Colon (tissue), 2 donors: ENCODE measurements at regions not wholly inside any gene's neighbourhood (a gene's known extent, or its start where the extent isn't known, plus 50 kb on each side); places are given as distances from the start of the nearest gene placed in this dataset.
"Not testable (repeated sequence)": the region's sequence is repeated elsewhere in the genome, so short reads cannot be mapped to it uniquely, and the experiment has no call there.

Experiments used
- FAIRE-seq: peaks from 2 replicates; lab custom pipeline; 2012; peaks lifted over from hg19 to GRCh38; lab: Jason Lieb, UNC
- donor health status: control.
- donor health status: control.

GRCh38 chr12:92061061-92061460, 84.6 kb downstream of the BTG1 start:
- FAIRE-seq, result no peak

DNA sequence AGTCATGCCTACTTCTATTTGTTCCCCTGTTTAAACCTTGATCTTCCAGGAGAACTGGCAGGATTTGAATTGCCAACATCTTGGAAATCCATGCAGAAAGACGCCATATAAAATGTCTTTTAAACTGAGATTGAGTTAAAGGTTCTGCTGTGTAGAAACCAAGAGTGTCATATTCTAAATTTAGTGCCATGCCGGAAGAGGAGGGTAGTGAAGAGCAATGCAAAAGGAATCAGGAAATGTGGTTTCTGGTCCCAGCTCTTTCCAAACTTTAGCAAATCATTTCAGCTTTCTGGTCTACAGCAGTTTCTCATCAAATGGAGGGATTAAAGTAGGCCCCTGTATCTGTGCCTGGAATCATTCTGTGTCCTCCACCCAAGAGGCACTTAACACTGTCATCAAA, 85.7 kb downstream of the BTG1 start:
- no peak for FAIRE-seq

GRCh38 chr12:92058664-92059063, 87.0 kb downstream of the BTG1 start:
- FAIRE-seq, result no peak

- not testable (repeated sequence) for FAIRE-seq
These were observed 88.9 kb downstream of the BTG1 start for GRCh38 chr12:92056756-92057155.

DNA sequence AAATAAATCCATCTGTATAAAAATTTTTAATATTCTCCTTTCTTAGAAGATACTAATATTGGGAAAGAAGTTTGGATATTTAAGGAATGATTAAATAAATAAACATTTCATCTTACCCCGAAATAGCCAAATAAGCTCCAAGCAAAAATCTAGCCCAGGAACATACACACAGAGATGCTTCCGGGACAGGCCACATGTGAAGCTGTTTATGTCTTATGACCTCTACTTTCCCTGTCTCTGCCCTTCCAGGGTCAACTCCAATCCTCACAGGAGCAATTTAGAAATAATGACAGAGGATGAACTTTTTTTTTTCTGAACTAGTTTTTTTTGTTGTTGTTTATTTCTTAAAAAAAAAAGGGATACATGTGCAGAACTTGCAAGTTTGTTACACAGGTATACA, 89.4 kb downstream of the BTG1 start:
- FAIRE-seq, result no peak

GRCh38 chr12:92055877-92056276, 89.8 kb downstream of the BTG1 start:
- FAIRE-seq, result peak; percentile 72

- no peak for FAIRE-seq
These were observed 94.2 kb downstream of the BTG1 start for GRCh38 chr12:92051441-92051840.

DNA sequence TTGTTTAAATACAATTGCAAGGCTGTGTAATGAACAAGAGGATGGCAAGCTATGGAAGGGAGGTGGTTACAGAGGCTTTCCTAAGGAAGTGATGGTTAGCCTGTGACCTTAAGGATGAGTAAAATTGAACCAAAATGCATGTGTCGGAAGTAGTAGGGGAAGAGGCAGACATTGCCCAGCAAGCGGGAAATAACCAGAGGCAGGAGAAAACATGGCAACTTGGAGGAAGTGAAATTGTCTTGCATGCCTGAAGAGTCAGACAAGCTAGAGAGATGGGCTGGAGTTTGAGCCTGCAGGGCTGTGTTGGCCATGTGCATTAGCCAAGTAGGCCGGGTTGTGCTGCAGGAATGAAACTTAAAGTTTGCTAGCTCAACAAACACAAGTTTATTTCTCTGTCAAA, 96.2 kb downstream of the BTG1 start:
- FAIRE-seq, result no peak

DNA sequence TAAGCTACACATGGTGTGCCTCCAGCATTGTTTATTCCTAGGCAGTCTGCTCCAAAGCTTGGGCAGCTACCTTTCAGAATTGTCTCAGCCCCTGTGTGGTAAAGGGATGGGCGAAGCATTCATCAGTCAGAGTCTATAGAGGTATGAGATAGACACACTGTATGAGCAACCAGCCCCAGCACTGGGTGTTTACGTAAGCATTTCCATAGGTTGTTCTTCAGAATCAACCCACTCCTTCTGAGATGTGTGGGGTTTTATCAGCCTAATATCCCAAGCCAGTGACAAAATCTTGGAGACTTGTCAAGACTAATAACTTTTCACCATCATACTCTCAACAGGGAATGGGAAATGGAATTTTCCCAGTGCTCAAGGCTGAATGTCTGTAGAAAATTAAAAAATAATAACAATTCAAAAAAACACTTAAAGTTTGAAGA, 98.2 kb downstream of the BTG1 start:
- no peak for FAIRE-seq

GRCh38 chr12:92046557-92047392, 98.9 kb downstream of the BTG1 start:
- FAIRE-seq, result no peak

DNA sequence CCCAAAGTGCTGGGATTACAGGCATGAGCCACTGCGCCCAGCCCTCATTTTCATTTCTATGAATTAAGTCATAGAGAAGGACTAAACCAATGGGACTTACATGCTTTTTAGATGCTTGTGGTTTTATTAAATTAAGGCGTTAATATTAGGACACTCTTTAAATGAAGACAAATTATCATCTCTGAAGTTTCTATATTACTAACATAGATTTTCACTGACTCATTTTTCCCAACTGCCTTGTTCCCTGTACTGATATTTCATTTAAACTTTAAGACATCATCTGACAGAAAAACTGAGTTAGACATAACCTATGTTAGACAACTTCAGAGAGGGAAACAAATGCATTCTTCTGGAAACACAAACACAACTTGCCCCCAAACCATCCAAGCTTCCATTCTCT, 99.8 kb downstream of the BTG1 start:
- FAIRE-seq, result no peak

DNA sequence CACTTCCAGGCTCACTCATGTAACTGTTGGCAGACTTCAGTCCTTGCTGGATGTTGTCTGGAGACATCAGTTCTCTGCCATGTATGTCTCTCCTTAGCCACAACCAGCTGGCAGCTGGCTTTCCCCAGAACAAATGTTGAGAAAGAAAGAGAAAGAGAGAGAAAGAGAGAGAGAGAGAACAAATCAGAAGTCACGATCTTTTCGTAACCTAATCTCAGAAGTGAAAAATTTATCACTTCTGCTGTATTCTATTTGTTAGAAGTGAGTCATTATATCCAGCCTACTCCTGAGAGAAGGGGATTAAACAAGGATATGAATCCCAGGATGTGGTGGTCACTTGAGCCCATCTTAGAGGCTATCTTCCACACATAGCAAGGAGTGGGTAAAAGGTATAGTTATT, 101.2 kb downstream of the BTG1 start:
- no peak for FAIRE-seq

DNA sequence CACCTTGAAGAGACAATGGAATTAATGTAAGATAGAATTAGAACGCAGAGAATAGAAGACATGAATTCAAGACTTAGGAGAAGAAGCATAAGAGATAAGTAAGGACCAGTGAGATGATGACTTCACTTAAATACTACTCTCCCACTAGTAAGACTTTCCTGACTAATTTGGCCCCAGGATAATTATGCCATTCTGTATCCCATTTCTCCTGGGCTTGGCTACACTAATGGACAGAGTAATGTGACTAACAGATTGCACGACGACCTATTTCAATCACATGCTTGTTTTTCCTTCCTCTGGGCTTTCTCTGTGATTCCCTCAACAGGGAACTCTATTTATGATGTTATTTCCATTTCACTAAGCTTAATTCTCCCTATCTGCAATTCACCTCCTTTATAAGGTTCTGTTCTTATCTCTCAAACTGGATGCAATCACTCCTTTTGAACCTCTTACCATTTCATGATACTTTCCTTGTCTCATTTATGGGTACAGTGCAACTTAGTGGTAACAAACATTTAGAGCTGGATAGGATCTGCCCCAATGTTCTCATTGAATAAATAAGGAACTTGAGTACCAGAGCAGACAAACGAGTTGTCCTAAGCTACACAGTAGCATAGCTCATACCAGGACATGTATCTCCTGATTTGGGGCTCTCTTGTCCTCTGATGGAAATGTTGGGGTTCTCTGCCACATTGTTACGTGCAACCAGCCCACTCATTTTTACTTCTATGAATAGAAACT, 102.7 kb downstream of the BTG1 start:
- FAIRE-seq, result no peak

GRCh38 chr12:92041742-92042141, 103.9 kb downstream of the BTG1 start:
- no peak for FAIRE-seq

- no peak for FAIRE-seq
These were observed 106.6 kb downstream of the BTG1 start for GRCh38 chr12:92039046-92039445.

DNA sequence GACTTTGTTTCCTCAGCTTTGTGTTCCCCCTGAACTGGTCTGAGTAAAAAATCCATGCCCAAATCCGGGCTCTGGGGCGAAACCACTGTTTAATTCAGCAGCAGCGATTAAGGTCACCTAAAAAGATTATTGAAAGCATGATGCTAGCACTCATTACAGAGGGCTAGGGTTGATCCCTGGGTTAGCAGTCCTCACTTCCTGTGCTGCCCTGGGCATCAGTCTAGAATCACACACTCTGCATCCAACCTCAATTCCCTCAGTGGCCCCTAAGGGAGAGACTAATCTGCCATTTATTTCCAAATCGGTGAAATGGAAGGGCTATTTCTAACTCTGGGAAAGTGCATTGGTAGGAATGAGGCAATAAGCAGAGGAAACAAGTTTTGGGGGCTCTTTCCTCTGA, 107.2 kb downstream of the BTG1 start:
- FAIRE-seq, result no peak

- FAIRE-seq, result no peak
These were observed 108.7 kb downstream of the BTG1 start for GRCh38 chr12:92036771-92037453.

GRCh38 chr12:92036061-92036620, 109.5 kb downstream of the BTG1 start:
- no peak for FAIRE-seq

DNA sequence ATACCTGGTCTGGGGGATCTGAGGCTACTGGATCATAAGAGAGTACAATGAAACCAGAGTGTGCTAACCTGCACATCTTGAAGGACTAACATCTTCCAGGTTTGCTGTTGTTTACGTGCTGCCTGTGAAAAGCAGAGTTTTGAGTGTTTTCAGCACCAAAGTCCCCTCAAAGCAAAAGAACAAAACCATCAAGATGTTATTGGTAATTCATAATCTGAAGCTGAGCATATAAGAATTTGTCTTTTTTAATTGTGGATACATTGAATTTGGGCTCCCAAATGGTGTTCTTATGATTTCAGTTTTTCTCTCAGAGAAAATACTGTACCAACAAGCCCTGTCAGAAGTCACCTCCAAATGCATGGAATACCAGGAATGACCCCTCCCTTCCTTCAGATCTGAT, 110.2 kb downstream of the BTG1 start:
- FAIRE-seq, result no peak

GRCh38 chr12:92034858-92035401, 110.7 kb downstream of the BTG1 start:
- FAIRE-seq, result no peak

GRCh38 chr12:92034083-92034482, 111.6 kb downstream of the BTG1 start:
- no peak for FAIRE-seq

GRCh38 chr12:92032965-92033364, 112.7 kb downstream of the BTG1 start:
- FAIRE-seq, result no peak
